ENCODE measurements at regions not wholly inside any gene's neighbourhood (a gene's known extent, or its start where the extent isn't known, plus 50 kb on each side); places are given as distances from the start of the nearest gene placed in this dataset.

DNA sequence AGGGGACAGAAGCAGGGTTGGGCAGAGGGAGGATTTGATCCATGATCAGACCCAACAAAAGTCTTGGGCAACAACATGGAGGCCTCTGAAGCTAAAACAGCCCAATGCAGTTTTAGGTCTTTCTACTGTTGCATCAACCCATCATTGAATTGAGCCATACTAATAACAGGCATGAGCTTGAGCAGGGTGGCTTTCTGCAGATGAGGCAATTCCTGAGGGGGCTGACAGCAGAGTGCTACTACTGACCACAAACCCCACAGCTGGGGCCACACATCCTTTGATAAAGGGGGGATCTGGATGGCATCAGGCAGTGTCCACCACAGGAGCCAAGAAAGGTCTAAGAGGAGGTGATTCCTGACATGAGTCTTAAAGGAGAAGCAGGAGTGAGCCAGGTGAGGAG, 517.0 kb upstream of the PPP2R3A start:
- Histone ChIP-seq H3K9me3 (ENCODE audit: low read depth, low read length) (no peaks in the 10 kb centered on the region), H3K27ac (no peak overlapping the region), H3K9ac (ENCODE audit: insufficient read length) (no peak overlapping the region), H3K36me3 (ENCODE audit: insufficient read depth, low read length) (no peaks in the 10 kb centered on the region), H3K4me3 (no peak overlapping the region)
- no peak for TF ChIP-seq POLR2AphosphoS5 (IDR thresholded peaks at IDR 0.05; ENCODE audit: borderline replicate concordance, low read depth, low read length)
- no peak for TF ChIP-seq EZH2 (IDR thresholded peaks at IDR 0.05)
- no peak for TF ChIP-seq FOXP2 (optimal IDR thresholded peaks at IDR 0.05; ENCODE audit: control extremely low read depth, extremely low read length, insufficient read depth)
- DNase-seq (ENCODE audit: low read depth, low spot score) = no peak

DNA sequence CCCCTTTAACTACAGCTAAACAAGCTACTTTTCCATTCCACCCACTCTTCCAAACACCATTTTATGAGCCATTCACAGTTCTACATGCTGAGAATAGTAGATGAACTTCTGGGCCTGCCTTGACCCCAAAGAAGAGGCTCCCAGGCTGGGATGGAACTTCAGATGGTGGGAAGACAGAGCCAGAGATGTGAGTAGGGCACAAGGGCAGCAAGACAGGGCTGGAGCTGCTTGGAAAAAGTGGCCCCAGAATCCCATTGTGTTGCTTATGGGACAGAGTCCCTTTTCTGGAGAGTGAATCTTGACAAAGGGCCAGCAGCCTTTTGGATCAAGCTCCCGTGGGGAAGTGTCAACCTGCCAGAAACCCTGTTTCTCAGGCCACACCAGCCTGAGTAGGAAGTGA, 516.5 kb upstream of the PPP2R3A start:
- Histone ChIP-seq H3K4me3 (no peak overlapping the region), H3K9me3 (ENCODE audit: low read depth, low read length) (no peaks in the 10 kb centered on the region), H3K9ac (ENCODE audit: insufficient read length) (no peak overlapping the region), H3K36me3 (ENCODE audit: insufficient read depth, low read length) (no peaks in the 10 kb centered on the region), H3K27ac (no peak overlapping the region)
- no peak for TF ChIP-seq EZH2 (IDR thresholded peaks at IDR 0.05)
- no peak for TF ChIP-seq FOXP2 (optimal IDR thresholded peaks at IDR 0.05; ENCODE audit: control extremely low read depth, extremely low read length, insufficient read depth)
- no peak for DNase-seq (ENCODE audit: low read depth, low spot score)

DNA sequence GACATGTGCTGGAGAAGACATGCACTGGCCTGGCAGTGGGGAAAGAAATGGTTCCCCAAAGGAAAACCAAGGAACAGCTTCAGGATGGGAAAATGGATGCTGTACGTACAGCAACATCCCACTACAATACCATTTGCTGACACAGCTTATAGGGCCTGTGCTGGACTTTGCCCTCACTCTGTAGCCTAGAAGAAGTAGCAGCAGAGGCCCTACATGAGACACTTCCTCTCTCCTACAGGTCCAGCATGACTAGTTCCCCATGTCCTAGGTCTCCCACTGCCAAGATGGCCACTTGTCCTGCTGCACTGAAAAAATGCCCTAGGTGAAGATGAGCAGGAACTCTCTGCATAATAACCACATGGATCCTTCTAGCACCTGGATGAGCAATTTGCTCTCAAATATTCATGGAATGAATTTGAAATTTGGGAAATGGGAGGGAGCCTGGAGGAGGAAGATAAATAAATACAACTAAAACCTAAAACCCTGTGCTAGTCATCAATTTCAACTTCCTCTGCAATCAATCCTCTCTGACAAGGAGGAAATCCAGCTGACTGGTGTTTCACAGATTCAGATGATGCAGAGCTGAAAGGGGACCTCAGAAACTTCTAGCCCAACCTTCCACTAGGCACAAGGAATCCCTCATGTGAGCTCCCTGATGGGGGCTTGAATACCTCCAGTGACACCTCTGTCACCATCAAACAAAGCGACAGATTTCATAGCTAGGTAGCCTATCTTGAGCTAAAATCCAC, 514.3 kb upstream of the PPP2R3A start:
- H3K27ac ChIP-seq = no peak overlapping the region
- DNase-seq (ENCODE audit: low read depth, low spot score) = no peak
- no peak overlapping the region for H3K9ac ChIP-seq (ENCODE audit: insufficient read length)
- no peaks in the 10 kb centered on the region for H3K36me3 ChIP-seq (ENCODE audit: insufficient read depth, low read length)
- no peak for TF ChIP-seq POLR2AphosphoS5 (IDR thresholded peaks at IDR 0.05; ENCODE audit: borderline replicate concordance, low read depth, low read length)
- no peak for TF ChIP-seq EZH2 (IDR thresholded peaks at IDR 0.05)
- H3K4me3 ChIP-seq = no peak overlapping the region
- H3K9me3 ChIP-seq (ENCODE audit: low read depth, low read length) = no peaks in the 10 kb centered on the region

DNA sequence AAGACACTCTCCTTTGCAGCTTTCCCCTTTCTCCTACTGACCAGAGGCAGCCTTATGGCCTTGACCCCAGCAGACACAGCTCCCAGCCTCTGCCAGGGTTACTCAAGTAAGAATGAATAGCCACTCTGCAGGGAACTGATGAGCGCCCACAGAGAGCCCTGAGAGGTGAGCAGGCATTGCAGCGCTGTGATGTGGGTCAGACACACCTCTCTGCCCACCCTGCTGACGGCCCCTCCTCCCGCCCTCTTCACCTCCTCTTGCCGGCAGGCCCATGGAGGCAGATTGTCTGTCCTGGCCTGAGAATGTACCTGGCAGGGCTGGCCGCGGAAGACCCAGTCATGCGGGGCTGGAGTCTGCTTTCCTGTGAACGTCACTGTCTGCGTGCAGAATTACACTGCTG, 512.6 kb upstream of the PPP2R3A start:
- DNase-seq (ENCODE audit: low read depth, low spot score) = no peak
- Histone ChIP-seq H3K9ac (ENCODE audit: insufficient read length) (no peak overlapping the region), H3K4me3 (no peak overlapping the region), H3K36me3 (ENCODE audit: insufficient read depth, low read length) (no peaks in the 10 kb centered on the region), H3K9me3 (ENCODE audit: low read depth, low read length) (no peaks in the 10 kb centered on the region), H3K27ac (no peak overlapping the region)
- TF ChIP-seq FOXP2 (optimal IDR thresholded peaks at IDR 0.05; ENCODE audit: control extremely low read depth, extremely low read length, insufficient read depth) (no peak), POLR2AphosphoS5 (IDR thresholded peaks at IDR 0.05; ENCODE audit: borderline replicate concordance, low read depth, low read length) (no peak), EZH2 (IDR thresholded peaks at IDR 0.05) (no peak)

DNA sequence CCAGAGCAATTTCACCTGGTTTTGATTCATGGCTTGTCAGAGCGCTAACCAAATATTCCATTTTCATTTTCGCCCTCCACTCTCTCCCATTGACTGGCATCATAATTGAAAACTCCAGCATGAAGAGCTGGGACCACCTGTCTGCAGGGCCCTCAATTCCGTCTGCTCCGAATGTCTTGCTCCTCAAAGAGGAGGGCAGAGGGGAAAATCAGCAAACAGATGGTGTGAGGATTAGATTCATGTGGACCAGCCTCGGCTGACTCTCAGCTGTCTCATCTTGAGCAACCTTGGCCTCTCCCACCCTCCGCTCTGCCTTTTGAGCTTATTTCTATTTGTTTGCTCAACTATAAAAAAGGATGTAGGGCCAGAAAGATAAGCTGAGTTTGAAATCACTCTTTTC, 512.2 kb upstream of the PPP2R3A start:
- no peak for DNase-seq (ENCODE audit: low read depth, low spot score)
- Histone ChIP-seq H3K4me3 (no peak overlapping the region), H3K9ac (ENCODE audit: insufficient read length) (no peak overlapping the region), H3K36me3 (ENCODE audit: insufficient read depth, low read length) (no peaks in the 10 kb centered on the region), H3K9me3 (ENCODE audit: low read depth, low read length) (no peaks in the 10 kb centered on the region), H3K27ac (no peak overlapping the region)
- no peak for TF ChIP-seq FOXP2 (optimal IDR thresholded peaks at IDR 0.05; ENCODE audit: control extremely low read depth, extremely low read length, insufficient read depth)
- TF ChIP-seq POLR2AphosphoS5 (IDR thresholded peaks at IDR 0.05; ENCODE audit: borderline replicate concordance, low read depth, low read length) = no peak

DNA sequence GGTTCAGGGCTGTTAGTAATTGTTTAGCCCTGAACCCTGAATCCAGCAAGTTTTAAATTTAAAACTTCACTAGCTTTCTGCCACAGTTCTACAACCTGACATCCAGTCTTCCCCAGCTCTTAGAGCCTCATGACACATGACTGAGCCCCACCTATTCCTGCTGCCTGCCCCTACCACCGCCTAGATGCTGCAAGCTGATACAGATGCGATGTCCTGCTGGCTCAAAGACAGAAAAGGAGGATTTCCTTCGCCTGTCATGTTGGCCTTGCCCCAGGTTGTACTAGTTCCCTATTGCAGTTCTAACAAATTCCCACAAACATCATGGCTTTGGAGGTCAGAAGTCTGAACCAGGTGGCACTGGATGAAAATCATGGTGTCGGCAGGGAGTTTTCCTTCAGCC, 510.6 kb upstream of the PPP2R3A start:
- no peak overlapping the region for H3K27ac ChIP-seq
- no peaks in the 10 kb centered on the region for H3K9me3 ChIP-seq (ENCODE audit: low read depth, low read length)
- H3K9ac ChIP-seq (ENCODE audit: insufficient read length) = no peak overlapping the region
- no peaks in the 10 kb centered on the region for H3K36me3 ChIP-seq (ENCODE audit: insufficient read depth, low read length)
- TF ChIP-seq POLR2AphosphoS5 (IDR thresholded peaks at IDR 0.05; ENCODE audit: borderline replicate concordance, low read depth, low read length) (no peak), EZH2 (IDR thresholded peaks at IDR 0.05) (no peak), FOXP2 (optimal IDR thresholded peaks at IDR 0.05; ENCODE audit: control extremely low read depth, extremely low read length, insufficient read depth) (no peak)
- no peak overlapping the region for H3K4me3 ChIP-seq
- no peak for DNase-seq (ENCODE audit: low read depth, low spot score)

DNA sequence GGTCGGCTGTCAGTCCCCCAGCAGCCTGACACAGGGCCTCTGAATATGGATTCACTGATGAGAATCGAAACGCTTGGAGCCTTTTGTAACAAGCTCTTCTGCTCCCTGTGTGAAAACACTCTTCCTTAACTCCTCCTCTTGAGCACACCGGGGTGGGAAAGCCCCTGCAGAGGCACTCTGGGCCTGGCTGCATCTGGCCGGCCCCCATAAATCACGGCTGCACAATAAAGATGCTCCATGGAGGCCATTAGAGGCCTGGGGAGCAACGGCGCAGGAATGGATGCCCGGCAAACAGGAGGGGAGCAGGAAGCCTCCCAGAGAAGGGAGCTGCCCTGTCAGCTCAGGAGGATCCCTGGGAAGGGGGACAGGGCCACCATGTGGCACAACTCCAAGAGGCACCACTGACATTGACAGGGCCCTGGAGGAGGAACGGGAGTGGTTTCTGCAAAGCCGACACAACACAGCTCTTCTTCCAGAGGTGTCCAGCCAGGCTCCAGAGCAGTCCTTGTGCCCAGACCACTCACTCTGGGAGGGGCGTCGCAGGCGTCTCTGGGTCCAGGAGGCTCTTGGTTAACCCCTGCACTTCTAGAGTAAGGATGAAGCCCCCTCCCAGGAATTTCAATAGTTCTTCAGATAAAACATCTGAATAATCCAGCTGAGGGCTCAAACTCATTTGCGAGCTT, 509.3 kb upstream of the PPP2R3A start:
- H3K9ac ChIP-seq (ENCODE audit: insufficient read length) = no peak overlapping the region
- TF ChIP-seq POLR2AphosphoS5 (IDR thresholded peaks at IDR 0.05; ENCODE audit: borderline replicate concordance, low read depth, low read length) = no peak
- TF ChIP-seq EZH2 (IDR thresholded peaks at IDR 0.05) = peak; percentile 66
- DNase-seq (ENCODE audit: low read depth, low spot score) = no peak

DNA sequence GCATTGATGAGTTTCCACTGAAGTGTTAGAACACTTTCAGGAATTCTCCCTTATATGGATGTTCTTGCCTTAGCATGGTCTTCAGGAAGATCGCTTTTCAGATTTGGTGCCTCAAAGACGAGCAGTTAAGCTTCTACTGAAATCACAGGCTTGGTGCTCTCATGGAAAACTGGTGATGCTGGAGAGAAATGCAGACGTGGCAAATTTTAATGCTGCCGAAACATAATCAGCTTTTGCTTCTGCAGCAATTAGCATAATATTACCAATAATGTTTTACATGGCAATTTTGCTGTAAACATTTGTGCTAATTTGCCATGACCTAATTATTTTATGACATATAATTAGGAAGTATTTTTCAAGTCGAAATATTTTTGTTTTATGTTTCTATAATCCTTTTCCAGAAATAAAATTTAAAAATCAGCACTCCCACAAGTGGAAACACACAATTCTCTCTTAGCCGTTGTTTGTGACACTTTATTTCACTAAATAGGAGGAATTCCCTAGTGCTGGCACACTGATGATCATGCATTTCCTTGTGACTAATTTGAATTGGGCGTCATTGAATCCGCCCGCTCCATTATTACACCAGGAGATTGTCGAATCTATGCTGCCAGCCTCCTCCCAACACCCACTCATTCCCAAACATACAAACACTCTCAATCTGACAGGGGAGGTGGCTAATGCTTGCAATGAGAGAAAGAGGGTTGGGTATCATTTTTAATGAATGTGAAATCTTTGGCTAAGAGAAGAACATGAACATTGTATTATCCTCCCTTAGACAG, 506.8 kb upstream of the PPP2R3A start:
- H3K9ac ChIP-seq (ENCODE audit: insufficient read length) = no peak overlapping the region
- no peak for DNase-seq (ENCODE audit: low read depth, low spot score)
- TF ChIP-seq EZH2 (IDR thresholded peaks at IDR 0.05) (no peak), POLR2AphosphoS5 (IDR thresholded peaks at IDR 0.05; ENCODE audit: borderline replicate concordance, low read depth, low read length) (no peak)
- H3K4me3 ChIP-seq = no peak overlapping the region
- H3K36me3 ChIP-seq (ENCODE audit: insufficient read depth, low read length) = no peaks in the 10 kb centered on the region
- H3K9me3 ChIP-seq (ENCODE audit: low read depth, low read length) = no peaks in the 10 kb centered on the region
- no peak overlapping the region for H3K27ac ChIP-seq

More for the DNA sequence above, 509.3 kb upstream of the PPP2R3A start:
- Histone ChIP-seq H3K27ac (no peak overlapping the region), H3K9me3 (ENCODE audit: low read depth, low read length) (no peaks in the 10 kb centered on the region), H3K36me3 (ENCODE audit: insufficient read depth, low read length) (no peaks in the 10 kb centered on the region), H3K4me3 (no peak overlapping the region)

Measured in SK-N-MC (cell line).